ENCODE measurements at regions not wholly inside any gene's neighbourhood (a gene's known extent, or its start where the extent isn't known, plus 50 kb on each side); places are given as distances from the start of the nearest gene placed in this dataset.
A peak's percentile ranks its signal among the peaks of the same experiment; 100 is the strongest.
"Not testable (repeated sequence)": the region's sequence is repeated elsewhere in the genome, so short reads cannot be mapped to it uniquely, and the experiment has no call there.

GRCh38 chr5:34244281-34245031 is 201.4 kb upstream of the C1QTNF3 start:
- in situ Hi-C loops (cut with HindIII; ENCODE audit: low pct_ligation_motif_present, low pct_unique_long_range_greater_than_20kb, low sequenced_read_pairs): not testable (repeated sequence)

GRCh38 chr5:34245032-34245394 is 202.0 kb upstream of the C1QTNF3 start:
- DNase-seq; in situ Hi-C loops (cut with HindIII; ENCODE audit: low pct_ligation_motif_present, low pct_unique_long_range_greater_than_20kb, low sequenced_read_pairs): not testable (repeated sequence)

More at GRCh38 chr5:34244281-34245031, 201.4 kb upstream of the C1QTNF3 start:
- DNase-seq: peak; percentile 45

GRCh38 chr5:34245813-34246212 is 202.8 kb upstream of the C1QTNF3 start:
- DNase-seq; in situ Hi-C loops (cut with HindIII; ENCODE audit: low pct_ligation_motif_present, low pct_unique_long_range_greater_than_20kb, low sequenced_read_pairs): not testable (repeated sequence)

- in situ Hi-C loops (cut with HindIII; ENCODE audit: low pct_ligation_motif_present, low pct_unique_long_range_greater_than_20kb, low sequenced_read_pairs): not testable (repeated sequence)
- peak; percentile 4 for DNase-seq
Observed at GRCh38 chr5:34258598-34258997, 215.6 kb upstream of the C1QTNF3 start.

- in situ Hi-C loops (cut with HindIII; ENCODE audit: low pct_ligation_motif_present, low pct_unique_long_range_greater_than_20kb, low sequenced_read_pairs); DNase-seq: not testable (repeated sequence)
Observed at GRCh38 chr5:34261020-34261419, 218.0 kb upstream of the C1QTNF3 start.

GRCh38 chr5:34266151-34266550 is 223.1 kb upstream of the C1QTNF3 start:
- DNase-seq; in situ Hi-C loops (cut with HindIII; ENCODE audit: low pct_ligation_motif_present, low pct_unique_long_range_greater_than_20kb, low sequenced_read_pairs): not testable (repeated sequence)

- in situ Hi-C loops (cut with HindIII; ENCODE audit: low pct_ligation_motif_present, low pct_unique_long_range_greater_than_20kb, low sequenced_read_pairs): not testable (repeated sequence)
Observed at GRCh38 chr5:34296759-34297158, 253.7 kb upstream of the C1QTNF3 start.

GRCh38 chr5:34329201-34329600 is 286.2 kb upstream of the C1QTNF3 start:
- DNase-seq; in situ Hi-C loops (cut with HindIII; ENCODE audit: low pct_ligation_motif_present, low pct_unique_long_range_greater_than_20kb, low sequenced_read_pairs): not testable (repeated sequence)

More at GRCh38 chr5:34296759-34297158, 253.7 kb upstream of the C1QTNF3 start:
- not testable (repeated sequence) for DNase-seq

GRCh38 chr5:34329611-34330108 is 286.6 kb upstream of the C1QTNF3 start:
- DNase-seq; in situ Hi-C loops (cut with HindIII; ENCODE audit: low pct_ligation_motif_present, low pct_unique_long_range_greater_than_20kb, low sequenced_read_pairs): not testable (repeated sequence)

- DNase-seq; in situ Hi-C loops (cut with HindIII; ENCODE audit: low pct_ligation_motif_present, low pct_unique_long_range_greater_than_20kb, low sequenced_read_pairs): not testable (repeated sequence)
Observed at GRCh38 chr5:34331928-34332454, 289.0 kb upstream of the C1QTNF3 start.

GRCh38 chr5:34339408-34340001 is 296.5 kb upstream of the C1QTNF3 start:
- in situ Hi-C loops (cut with HindIII; ENCODE audit: low pct_ligation_motif_present, low pct_unique_long_range_greater_than_20kb, low sequenced_read_pairs); DNase-seq: not testable (repeated sequence)

- DNase-seq; in situ Hi-C loops (cut with HindIII; ENCODE audit: low pct_ligation_motif_present, low pct_unique_long_range_greater_than_20kb, low sequenced_read_pairs): not testable (repeated sequence)
Observed at GRCh38 chr5:34354440-34354839, 301.7 kb upstream of the RAI14 start.

GRCh38 chr5:34371417-34371816 is 284.7 kb upstream of the RAI14 start:
- DNase-seq; in situ Hi-C loops (cut with HindIII; ENCODE audit: low pct_ligation_motif_present, low pct_unique_long_range_greater_than_20kb, low sequenced_read_pairs): not testable (repeated sequence)

GRCh38 chr5:34371817-34372216 is 284.3 kb upstream of the RAI14 start:
- in situ Hi-C loops (cut with HindIII; ENCODE audit: low pct_ligation_motif_present, low pct_unique_long_range_greater_than_20kb, low sequenced_read_pairs); DNase-seq: not testable (repeated sequence)

GRCh38 chr5:34372739-34373138 is 283.4 kb upstream of the RAI14 start:
- in situ Hi-C loops (cut with HindIII; ENCODE audit: low pct_ligation_motif_present, low pct_unique_long_range_greater_than_20kb, low sequenced_read_pairs); DNase-seq: not testable (repeated sequence)

GRCh38 chr5:34377651-34378050 is 278.5 kb upstream of the RAI14 start:
- in situ Hi-C loops (cut with HindIII; ENCODE audit: low pct_ligation_motif_present, low pct_unique_long_range_greater_than_20kb, low sequenced_read_pairs); DNase-seq: not testable (repeated sequence)

- DNase-seq; in situ Hi-C loops (cut with HindIII; ENCODE audit: low pct_ligation_motif_present, low pct_unique_long_range_greater_than_20kb, low sequenced_read_pairs): not testable (repeated sequence)
Observed at GRCh38 chr5:34378498-34378897, 277.6 kb upstream of the RAI14 start.

GRCh38 chr5:34388754-34389153 is 267.4 kb upstream of the RAI14 start:
- in situ Hi-C loops (cut with HindIII; ENCODE audit: low pct_ligation_motif_present, low pct_unique_long_range_greater_than_20kb, low sequenced_read_pairs); DNase-seq: not testable (repeated sequence)

- in situ Hi-C loops (cut with HindIII; ENCODE audit: low pct_ligation_motif_present, low pct_unique_long_range_greater_than_20kb, low sequenced_read_pairs): no loop called here
Observed at GRCh38 chr5:34409373-34409772, 246.8 kb upstream of the RAI14 start.

More at GRCh38 chr5:34409373-34409772, 246.8 kb upstream of the RAI14 start:
- no peak for DNase-seq

All from ACHN (cell line).